C1 segment of cervical spinal cord (tissue), 14 donors: ENCODE measurements at regions not wholly inside any gene's neighbourhood (a gene's known extent, or its start where the extent isn't known, plus 50 kb on each side); places are given as distances from the start of the nearest gene placed in this dataset.

Experiments
- DNase-seq, 14 donors: peaks; one replicate each; lab custom pipeline; 2025; lab: John Stamatoyannopoulos, UW

- DNase-seq, result no peak
These were observed 468.0 kb upstream of the TBL1XR1 start for GRCh38 chr3:177665122-177665808.

GRCh38 chr3:177672252-177672911, 475.1 kb upstream of the TBL1XR1 start:
- no peak for DNase-seq

- DNase-seq, result no peak
These were observed 476.0 kb upstream of the TBL1XR1 start for GRCh38 chr3:177673112-177673914.

- DNase-seq, result no peak
These were observed 476.9 kb upstream of the TBL1XR1 start for GRCh38 chr3:177674186-177674585.

GRCh38 chr3:177676148-177676547, 478.9 kb upstream of the TBL1XR1 start:
- DNase-seq, result no peak

GRCh38 chr3:177676947-177677587, 479.8 kb upstream of the TBL1XR1 start:
- no peak for DNase-seq

- DNase-seq, result no peak
These were observed 482.5 kb upstream of the TBL1XR1 start for GRCh38 chr3:177679568-177680471.

GRCh38 chr3:177680472-177680821, 483.2 kb upstream of the TBL1XR1 start:
- DNase-seq, result no peak

- DNase-seq, result no peak
These were observed 483.9 kb upstream of the TBL1XR1 start for GRCh38 chr3:177681156-177681555.

GRCh38 chr3:177681852-177682251, 484.6 kb upstream of the TBL1XR1 start:
- DNase-seq, result no peak

GRCh38 chr3:177683586-177683985, 486.3 kb upstream of the TBL1XR1 start:
- DNase-seq, result no peak

- DNase-seq, result no peak
These were observed 489.4 kb upstream of the TBL1XR1 start for GRCh38 chr3:177686671-177687070.

GRCh38 chr3:177687291-177687690, 490.0 kb upstream of the TBL1XR1 start:
- DNase-seq, result no peak

- no peak for DNase-seq
These were observed 490.9 kb upstream of the TBL1XR1 start for GRCh38 chr3:177688152-177688551.

- no peak for DNase-seq
These were observed 491.8 kb upstream of the TBL1XR1 start for GRCh38 chr3:177689077-177689476.

GRCh38 chr3:177689869-177690268, 492.6 kb upstream of the TBL1XR1 start:
- DNase-seq, result no peak

GRCh38 chr3:177690306-177690705, 493.0 kb upstream of the TBL1XR1 start:
- no peak for DNase-seq

GRCh38 chr3:177692304-177692975, 495.2 kb upstream of the TBL1XR1 start:
- no peak for DNase-seq

- DNase-seq, result peak in 1 of 14 donors; percentile 18
These were observed 496.5 kb upstream of the TBL1XR1 start for GRCh38 chr3:177693616-177694264.

- no peak for DNase-seq
These were observed 497.0 kb upstream of the TBL1XR1 start for GRCh38 chr3:177694316-177694715.
